HG02981 (cell line): ENCODE measurements at regions not wholly inside any gene's neighbourhood (a gene's known extent, or its start where the extent isn't known, plus 50 kb on each side); places are given as distances from the start of the nearest gene placed in this dataset.
A peak's percentile ranks its signal among the peaks of the same experiment; 100 is the strongest.

ENCODE experiments used
- ATAC-seq: cut with Tn5 transposase; IDR thresholded peaks from one replicate; pipeline ENCODE4 v1.9.1; 2021; ENCODE audit warnings: mild to moderate bottlenecking, moderate library complexity; ENCODE audit not compliant: unreplicated experiment

DNA sequence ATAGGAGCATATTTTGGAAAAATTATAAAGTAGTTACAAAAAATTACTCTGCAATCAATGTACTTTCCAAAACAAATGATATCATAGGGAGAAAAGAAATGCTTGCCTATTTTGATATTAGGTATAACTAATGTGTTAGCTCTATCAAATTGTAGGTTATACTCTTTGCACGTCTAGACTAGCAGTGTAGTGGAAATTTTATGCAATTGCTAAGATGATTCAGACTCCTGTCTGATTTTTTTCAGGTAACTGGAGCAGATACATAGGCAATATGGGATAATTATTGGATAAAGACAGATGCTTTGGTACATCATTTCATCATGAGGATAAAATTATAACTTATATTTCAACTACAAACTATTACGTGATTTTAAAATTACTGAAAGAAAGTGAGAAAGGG is 918.3 kb downstream of the EPHA4 start:
- ATAC-seq: no peak

- ATAC-seq: no peak
These were observed 917.8 kb downstream of the EPHA4 start for GRCh38 chr2:220654322-220654721.

- no peak for ATAC-seq
These were observed 911.6 kb downstream of the EPHA4 start for GRCh38 chr2:220660277-220661145.

GRCh38 chr2:220662431-220662830 is 909.7 kb downstream of the EPHA4 start:
- ATAC-seq: no peak

DNA sequence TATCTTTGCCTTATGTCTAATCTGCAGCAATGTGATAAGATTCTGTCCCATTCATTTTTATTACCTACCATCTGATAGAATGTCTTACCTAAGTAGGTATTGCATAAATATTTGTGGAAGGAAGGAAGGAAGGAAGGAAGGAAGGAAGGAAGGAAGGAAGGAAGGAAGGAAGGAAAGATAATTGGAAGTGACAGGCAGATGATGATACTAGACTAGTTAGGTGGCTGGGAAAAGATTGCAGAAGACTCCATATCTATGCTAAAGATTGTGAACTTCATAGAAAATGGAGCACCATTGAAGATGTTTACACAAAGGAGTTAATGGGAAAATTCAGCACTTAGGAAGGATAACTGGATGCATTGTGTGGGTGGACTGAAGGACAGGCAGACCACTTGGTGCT is 909.0 kb downstream of the EPHA4 start:
- no peak for ATAC-seq

- ATAC-seq: no peak
These were observed 907.6 kb downstream of the EPHA4 start for GRCh38 chr2:220664272-220665107.

DNA sequence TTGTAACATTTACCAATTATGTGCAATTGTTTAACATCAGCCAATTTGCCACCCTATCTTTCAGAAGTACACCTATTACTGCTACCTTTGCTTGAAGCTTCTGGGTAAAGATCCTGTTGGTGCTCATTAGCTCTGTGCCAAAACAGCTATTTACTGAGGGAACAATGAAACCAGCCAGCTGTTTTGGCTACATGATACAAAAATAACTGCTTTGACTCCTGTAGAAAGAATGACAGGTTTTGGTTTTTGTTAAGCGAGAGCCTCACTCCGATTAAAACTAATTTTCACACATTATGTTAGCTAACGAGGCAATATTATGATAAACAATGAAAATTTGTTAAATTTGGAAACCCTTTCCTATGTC is 907.0 kb downstream of the EPHA4 start:
- no peak for ATAC-seq

- no peak for ATAC-seq
These were observed 902.8 kb downstream of the EPHA4 start for GRCh38 chr2:220669324-220669723.

DNA sequence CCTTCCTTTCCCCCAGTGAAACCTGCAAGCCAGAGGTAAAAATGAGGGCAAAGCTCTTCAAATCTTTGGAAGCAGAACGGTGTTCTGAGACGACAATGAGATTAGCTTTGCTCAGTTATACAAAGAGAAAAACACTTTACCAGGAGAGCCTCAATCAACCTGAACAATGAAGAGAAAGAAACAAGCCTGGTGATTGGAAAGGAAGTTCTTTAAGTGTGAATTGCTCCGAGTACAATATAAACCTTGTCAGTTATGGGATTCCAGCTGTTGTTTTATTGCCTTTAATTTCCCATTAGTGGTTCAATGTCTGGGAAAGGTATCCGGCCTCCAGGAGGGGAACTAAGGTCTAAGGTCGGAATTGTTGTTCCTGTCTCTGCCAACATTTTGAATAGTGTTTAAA is 901.6 kb downstream of the EPHA4 start:
- ATAC-seq: no peak

- ATAC-seq: no peak
These were observed 898.8 kb downstream of the EPHA4 start for GRCh38 chr2:220673151-220673874.

GRCh38 chr2:220674033-220674432 is 898.1 kb downstream of the EPHA4 start:
- ATAC-seq: peak; percentile 83

DNA sequence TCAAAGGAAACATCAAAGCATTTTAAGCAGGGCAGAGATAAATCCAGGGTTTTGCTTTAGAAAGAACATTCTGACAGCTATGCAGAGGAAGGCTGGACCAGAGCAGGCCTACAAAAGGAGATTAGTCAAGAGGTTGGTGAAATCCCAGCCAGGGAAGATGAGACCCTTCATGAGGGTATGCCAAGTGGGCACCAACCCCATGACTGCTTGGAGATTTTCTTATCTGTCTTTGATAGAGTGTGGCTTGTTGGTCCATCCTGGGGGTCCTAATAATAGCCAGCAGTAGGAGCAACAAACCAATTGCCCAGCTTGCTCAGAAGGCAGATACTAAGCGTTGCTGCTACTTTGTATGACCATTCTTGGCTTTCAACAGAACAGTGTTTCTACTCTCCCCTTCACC is 895.4 kb downstream of the EPHA4 start:
- no peak for ATAC-seq

DNA sequence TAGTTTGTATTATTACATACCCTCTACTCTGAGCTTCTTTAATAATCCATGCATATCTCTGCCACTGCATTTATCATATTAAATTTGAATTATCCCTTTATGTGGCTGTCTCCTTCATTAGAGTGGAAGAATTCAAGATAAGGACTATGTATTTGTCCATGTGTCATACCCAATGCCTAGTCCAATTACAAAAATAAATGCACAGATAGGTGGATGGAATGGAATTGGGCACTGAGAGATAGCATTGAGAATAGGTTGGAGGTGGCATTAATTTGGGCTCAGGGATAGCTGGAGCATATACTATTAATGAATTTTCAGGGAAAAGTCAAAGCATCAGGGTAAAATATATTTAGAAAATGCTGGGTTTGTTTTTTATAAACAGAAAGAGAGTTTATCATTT is 893.2 kb downstream of the EPHA4 start:
- no peak for ATAC-seq

- no peak for ATAC-seq
These were observed 889.5 kb downstream of the EPHA4 start for GRCh38 chr2:220682616-220683015.

DNA sequence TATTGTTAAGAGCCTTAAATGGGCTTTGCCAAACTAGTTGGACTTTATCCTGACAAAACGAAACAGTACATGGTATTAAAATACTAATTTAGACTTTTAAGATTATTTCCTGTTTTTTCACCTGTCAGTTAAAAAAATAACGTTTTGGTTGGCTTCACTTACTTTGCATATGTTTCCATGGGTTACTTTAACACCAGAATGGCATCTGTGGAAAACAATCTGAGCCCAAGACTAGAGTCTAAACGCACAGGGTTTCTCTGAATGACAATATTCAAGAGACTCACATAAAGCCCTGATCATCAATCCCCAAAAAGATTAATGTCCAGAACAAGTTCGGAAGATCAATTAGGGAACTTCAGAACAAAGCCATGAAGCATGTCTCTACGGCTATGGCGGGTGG is 888.0 kb downstream of the EPHA4 start:
- ATAC-seq: no peak

DNA sequence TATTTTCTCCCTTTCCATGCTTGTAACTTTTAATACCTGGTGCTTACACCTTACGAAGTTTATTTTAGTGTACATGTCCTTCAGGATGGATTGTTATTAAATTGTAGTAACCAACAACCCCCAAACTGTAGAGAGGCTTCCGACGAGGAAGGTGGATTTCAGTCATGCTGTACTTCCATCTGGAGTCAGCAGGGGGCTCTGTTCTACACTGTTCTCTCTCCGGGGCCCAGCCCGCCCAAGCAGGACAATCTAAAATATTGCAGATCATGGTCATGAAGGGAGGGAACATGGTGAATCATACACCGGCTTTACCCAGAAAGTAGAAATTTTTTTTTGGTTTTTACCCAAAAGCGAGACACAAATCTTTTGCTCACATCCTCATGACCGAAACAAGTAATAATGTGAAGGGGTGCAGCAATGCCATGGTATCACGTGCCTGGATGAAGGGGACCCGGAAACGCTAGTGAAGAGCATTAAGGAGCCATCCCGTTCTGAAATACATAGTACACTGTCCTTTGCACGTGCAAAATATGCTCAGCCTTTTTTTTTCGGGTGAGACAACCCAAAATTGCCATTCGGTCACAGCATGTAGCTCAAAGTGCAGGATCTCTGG is 884.8 kb downstream of the EPHA4 start:
- ATAC-seq: peak; percentile 93

- no peak for ATAC-seq
These were observed 876.5 kb downstream of the EPHA4 start for GRCh38 chr2:220695397-220696279.

DNA sequence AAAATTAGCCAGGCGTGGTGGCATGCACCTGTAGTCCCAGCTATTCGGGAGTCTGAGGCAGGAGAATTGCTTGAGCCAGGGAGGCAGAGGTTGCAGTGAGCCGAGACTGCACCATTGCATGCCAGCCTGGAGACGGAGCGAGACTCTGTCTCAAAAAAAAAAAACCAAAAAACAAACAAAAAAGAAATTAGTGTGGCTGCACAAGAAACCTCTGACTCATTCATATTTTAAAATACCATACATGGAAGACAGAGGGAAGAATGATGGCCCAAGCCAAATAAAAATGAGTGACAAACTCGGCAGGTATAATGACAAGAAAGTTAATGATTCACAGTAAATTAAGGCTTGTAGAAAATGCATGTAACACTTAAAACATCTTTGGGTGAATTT is 875.8 kb downstream of the EPHA4 start:
- no peak for ATAC-seq

- no peak for ATAC-seq
These were observed 875.1 kb downstream of the EPHA4 start for GRCh38 chr2:220697011-220697410.

- no peak for ATAC-seq
These were observed 871.0 kb downstream of the EPHA4 start for GRCh38 chr2:220701115-220701514.
